SK-N-SH treated with all-trans-retinoic acid at 6 μM for 48 hours (cell line): ENCODE measurements at regions not wholly inside any gene's neighbourhood (a gene's known extent, or its start where the extent isn't known, plus 50 kb on each side); places are given as distances from the start of the nearest gene placed in this dataset.

Source experiments
- ATAC-seq: fragments of 200-7000 bp; cut with Tn5 transposase; 3 replicates; pipeline ENCODE4 v1.9.1; 2020; ENCODE audit warnings: mild to moderate bottlenecking, moderate library complexity
- ARNTL ChIP-seq: fragments of 450-650 bp; formaldehyde crosslinking; IDR thresholded peaks from 2 replicates; pipeline ENCODE4 v1.5.0; 2020; ENCODE audit warnings: low read depth, mild to moderate bottlenecking, moderate library complexity, borderline replicate concordance
- BACH2 ChIP-seq: fragments of 250-450 bp; sonication (Bioruptor Pico); IDR thresholded peaks from 2 replicates; pipeline ENCODE4 v1.9.0; 2021; ENCODE audit warnings: mild to moderate bottlenecking, borderline replicate concordance
- CREB5 ChIP-seq: fragments of 250-450 bp; sonication (Bioruptor Pico); IDR thresholded peaks from 2 replicates; pipeline ENCODE4 v1.5.1; 2020; ENCODE audit warnings: low read depth, mild to moderate bottlenecking, moderate library complexity
- CSDC2 ChIP-seq: fragments of 250-450 bp; sonication (Bioruptor Pico); IDR thresholded peaks from 2 replicates; pipeline ENCODE4 v1.5.0; 2020; ENCODE audit warnings: mild to moderate bottlenecking, moderate library complexity
- CSRNP3 ChIP-seq: fragments of 250-450 bp; sonication (Bioruptor Pico); IDR thresholded peaks from 2 replicates; pipeline ENCODE4 v1.5.1; 2021; ENCODE audit warnings: mild to moderate bottlenecking, moderate library complexity
- GLIS3 ChIP-seq: fragments of 250-450 bp; sonication (Bioruptor Pico); IDR thresholded peaks from 2 replicates; pipeline ENCODE4 v1.5.0; 2020; ENCODE audit warnings: mild to moderate bottlenecking, moderate library complexity
- ISL1 ChIP-seq: fragments of 250-450 bp; sonication (Bioruptor Pico); IDR thresholded peaks from 2 replicates; pipeline ENCODE4 v2.1.2; 2022; ENCODE audit warnings: mild to moderate bottlenecking, moderate library complexity
- OSR1 ChIP-seq: fragments of 250-450 bp; sonication (Bioruptor Pico); IDR thresholded peaks from 2 replicates; pipeline ENCODE4 v1.8.0; 2022; ENCODE audit warnings: moderate library complexity, mild to moderate bottlenecking, inconsistent platforms
- PATZ1 ChIP-seq: fragments of 250-450 bp; sonication (Bioruptor Pico); IDR thresholded peaks from 2 replicates; pipeline ENCODE4 v1.8.0; 2020; ENCODE audit warnings: mild to moderate bottlenecking, moderate library complexity, borderline replicate concordance
- POU6F1 ChIP-seq: fragments of 250-450 bp; sonication (Bioruptor Pico); IDR thresholded peaks from 2 replicates; pipeline ENCODE4 v1.8.0; 2021; ENCODE audit warnings: low read depth, mild to moderate bottlenecking, moderate library complexity, borderline replicate concordance
- PPARA ChIP-seq: fragments of 250-450 bp; sonication (Bioruptor Pico); IDR thresholded peaks from 2 replicates; pipeline ENCODE4 v1.5.0; 2020; ENCODE audit warnings: mild to moderate bottlenecking, borderline replicate concordance
- SNAI2 ChIP-seq: fragments of 250-450 bp; sonication (Bioruptor Pico); IDR thresholded peaks from 2 replicates; pipeline ENCODE4 v1.5.0; 2020; ENCODE audit warnings: mild to moderate bottlenecking, moderate library complexity
- TOX ChIP-seq: fragments of 250-450 bp; sonication (Bioruptor Pico); IDR thresholded peaks from 2 replicates; pipeline ENCODE4 v1.8.0; 2021; ENCODE audit warnings: mild to moderate bottlenecking, moderate library complexity, borderline replicate concordance
- TSHZ2 ChIP-seq: fragments of 250-450 bp; sonication (Bioruptor Pico); IDR thresholded peaks from 2 replicates; pipeline ENCODE4 v1.5.0; 2020; ENCODE audit warnings: mild to moderate bottlenecking, moderate library complexity
- ZC3H10 ChIP-seq: fragments of 250-450 bp; sonication (Bioruptor Pico); IDR thresholded peaks from 2 replicates; pipeline ENCODE4 v1.5.1; 2021; ENCODE audit warnings: mild to moderate bottlenecking, moderate library complexity
- ZFP3 ChIP-seq: fragments of 250-450 bp; sonication (Bioruptor Pico); IDR thresholded peaks from 2 replicates; pipeline ENCODE4 v1.5.0; 2020; ENCODE audit warnings: mild to moderate bottlenecking, moderate library complexity
- ZFP30 ChIP-seq: fragments of 450-650 bp; formaldehyde crosslinking; IDR thresholded peaks from 2 replicates; pipeline ENCODE4 v1.5.0; 2022; ENCODE audit warnings: mild to moderate bottlenecking, moderate library complexity
- ZNF565 ChIP-seq: fragments of 450-650 bp; formaldehyde crosslinking; conservative IDR thresholded peaks from 2 replicates; pipeline ENCODE4 v1.5.0; 2020; ENCODE audit warnings: low read depth, mild to moderate bottlenecking, moderate library complexity
- ZNF70 ChIP-seq: fragments of 450-650 bp; formaldehyde crosslinking; IDR thresholded peaks from 2 replicates; pipeline ENCODE4 v1.5.0; 2020; ENCODE audit warnings: mild to moderate bottlenecking, moderate library complexity
- ZNF8 ChIP-seq: fragments of 450-650 bp; formaldehyde crosslinking; IDR thresholded peaks from 2 replicates; pipeline ENCODE4 v1.5.0; 2020; ENCODE audit warnings: mild to moderate bottlenecking, moderate library complexity

- ATAC-seq: no peak
- TF ChIP-seq POU6F1 (CRISPR knock-in tag) (no peak), PATZ1 (CRISPR knock-in tag) (no peak), ISL1 (CRISPR knock-in tag) (no peak), SNAI2 (CRISPR knock-in tag) (no peak), CREB5 (CRISPR knock-in tag) (no peak), TOX (CRISPR knock-in tag) (no peak), TSHZ2 (no peak), PPARA (no peak), ZNF70 (CRISPR knock-in tag) (no peak), CSRNP3 (CRISPR knock-in tag) (no peak), OSR1 (CRISPR knock-in tag) (no peak), BACH2 (CRISPR knock-in tag) (no peak), ZNF565 (no peak), CSDC2 (CRISPR knock-in tag) (no peak), GLIS3 (CRISPR knock-in tag) (no peak), ZFP3 (no peak), ARNTL (CRISPR knock-in tag) (no peak)
- TF ChIP-seq, all 23 proteins: peak for 0
Observed at GRCh38 chr9:14512942-14513341, 180.3 kb downstream of the ZDHHC21 start.

GRCh38 chr9:14511452-14511851 lies 181.8 kb downstream of the ZDHHC21 start:
- TF ChIP-seq POU6F1 (CRISPR knock-in tag) (no peak), ISL1 (CRISPR knock-in tag) (no peak), ZNF565 (no peak), ZC3H10 (CRISPR knock-in tag) (no peak), ZFP30 (CRISPR knock-in tag) (no peak), ZNF8 (CRISPR knock-in tag) (no peak), BACH2 (CRISPR knock-in tag) (no peak), CREB5 (CRISPR knock-in tag) (no peak)
- no peak for ATAC-seq
